ENCODE measurements at regions not wholly inside any gene's neighbourhood (a gene's known extent, or its start where the extent isn't known, plus 50 kb on each side); places are given as distances from the start of the nearest gene placed in this dataset.

DNA sequence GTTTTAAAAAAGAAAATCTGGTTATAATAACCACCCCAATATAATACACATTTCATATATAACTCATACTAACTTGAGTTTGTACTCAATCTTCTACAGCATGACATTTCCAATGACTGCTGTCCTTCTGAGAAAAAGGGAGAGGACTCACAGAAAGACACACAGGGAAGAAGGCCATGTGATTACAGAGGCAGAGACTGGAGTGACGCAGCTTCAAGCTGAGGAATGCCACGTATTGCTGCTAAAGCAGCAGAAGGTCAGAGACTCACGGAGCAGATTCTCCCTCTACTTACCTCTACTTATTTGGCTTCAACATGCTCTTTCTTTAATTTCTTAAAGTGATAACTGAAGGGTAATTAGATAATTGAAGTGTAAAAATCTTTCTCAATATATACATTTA, 753.5 kb upstream of the PKDCC start:
- peak in 1 of 2 donors; percentile 25 for DNase-seq
- no peak overlapping the region for H2AFZ ChIP-seq (ENCODE audit: insufficient read depth, low read length, poor library complexity)
- H4K91ac ChIP-seq (ENCODE audit: low read depth, low read length), result no peak overlapping the region
- no peak overlapping the region for H3K14ac ChIP-seq (ENCODE audit: low read length)
- H4K12ac ChIP-seq (ENCODE audit: low read depth, low read length), result no peak overlapping the region
- no peak overlapping the region for H2AK5ac ChIP-seq (ENCODE audit: low read length)
- no peak overlapping the region for H2BK12ac ChIP-seq (ENCODE audit: low read length)
- no peak overlapping the region for H3K4ac ChIP-seq (ENCODE audit: low read depth, low read length)
- no peak overlapping the region for H3K27ac ChIP-seq (ENCODE audit: low read depth, low read length)
- no peak overlapping the region for H3K23ac ChIP-seq (ENCODE audit: low read length)
- H3K9ac ChIP-seq (ENCODE audit: low read length), result no peak overlapping the region
- peaks cover 2% of the 10 kb centered on the region for H3K9me3 ChIP-seq (ENCODE audit: insufficient read depth, low read depth, low read length)
- no peak overlapping the region for H4K8ac ChIP-seq (ENCODE audit: low read depth, low read length)
- no peak overlapping the region for H3K4me2 ChIP-seq (ENCODE audit: low read length)
- no peaks in the 10 kb centered on the region for H3K36me3 ChIP-seq (ENCODE audit: control insufficient read depth in 1 of 2, insufficient read depth in 2 of 2, low read length in 2 of 2)
- no peaks in the 10 kb centered on the region for H3K4me1 ChIP-seq (ENCODE audit: control insufficient read depth in 1 of 2, insufficient read depth in 2 of 2, low read length in 2 of 2)
- H2BK5ac ChIP-seq (ENCODE audit: low read depth, low read length, poor library complexity), result no peak overlapping the region
- H3K79me1 ChIP-seq (ENCODE audit: low read length), result no peaks in the 10 kb centered on the region
- H3K18ac ChIP-seq (ENCODE audit: low read length), result no peak overlapping the region
- H3K79me2 ChIP-seq (ENCODE audit: control insufficient read depth, insufficient read depth, low read length, poor library complexity), result no peaks in the 10 kb centered on the region
- no peak overlapping the region for H2BK120ac ChIP-seq (ENCODE audit: insufficient read depth, low read length, poor library complexity)
- no peaks in the 10 kb centered on the region for H3K27me3 ChIP-seq (ENCODE audit: insufficient read depth, low read length)
- no CpG with 5 or more reads among the region's 3 CpGs for WGBS (ENCODE audit: extremely low coverage, insufficient coverage, insufficient read length)
- no peak overlapping the region for H3K4me3 ChIP-seq (ENCODE audit: low read depth, low read length)

DNA sequence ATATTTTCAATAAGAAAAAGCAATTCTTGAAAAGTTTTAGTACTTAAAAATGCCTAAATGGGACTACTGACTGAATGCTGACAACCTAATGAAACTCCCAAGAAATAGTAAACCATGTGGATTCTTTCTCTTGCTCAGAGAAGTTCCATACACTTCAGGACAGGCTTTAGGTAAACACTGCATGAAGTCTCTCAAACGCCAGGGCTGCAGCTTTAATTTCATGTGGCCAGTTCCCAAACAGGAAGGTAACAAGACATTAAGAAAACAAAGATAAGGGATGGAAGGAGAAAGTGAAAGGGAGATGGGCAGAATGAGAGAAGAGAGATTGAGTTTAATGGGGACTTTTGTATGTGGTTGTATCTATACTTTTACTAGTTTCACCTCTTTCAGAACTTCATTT, 734.7 kb upstream of the PKDCC start:
- no peak overlapping the region for H3K4me3 ChIP-seq (ENCODE audit: low read depth, low read length)
- H2AK5ac ChIP-seq (ENCODE audit: low read length), result no peak overlapping the region
- no peak overlapping the region for H3K4me2 ChIP-seq (ENCODE audit: low read length)
- no peak overlapping the region for H3K9ac ChIP-seq (ENCODE audit: low read length)
- H4K12ac ChIP-seq (ENCODE audit: low read depth, low read length), result no peak overlapping the region
- no peak overlapping the region for H2AFZ ChIP-seq (ENCODE audit: insufficient read depth, low read length, poor library complexity)
- WGBS (ENCODE audit: extremely low coverage, insufficient coverage, insufficient read length), result no CpG with 5 or more reads among the region's 1 CpG
- H3K4me1 ChIP-seq (ENCODE audit: control insufficient read depth in 1 of 2, insufficient read depth in 2 of 2, low read length in 2 of 2), result no peaks in the 10 kb centered on the region
- H3K14ac ChIP-seq (ENCODE audit: low read length), result no peak overlapping the region
- no peak overlapping the region for H3K27ac ChIP-seq (ENCODE audit: low read depth, low read length)
- H4K91ac ChIP-seq (ENCODE audit: low read depth, low read length), result no peak overlapping the region
- DNase-seq, result no peak
- H4K8ac ChIP-seq (ENCODE audit: low read depth, low read length), result no peak overlapping the region
- no peaks in the 10 kb centered on the region for H3K9me3 ChIP-seq (ENCODE audit: insufficient read depth, low read depth, low read length)
- no peaks in the 10 kb centered on the region for H3K79me1 ChIP-seq (ENCODE audit: low read length)
- no peaks in the 10 kb centered on the region for H3K27me3 ChIP-seq (ENCODE audit: insufficient read depth, low read length)
- H2BK5ac ChIP-seq (ENCODE audit: low read depth, low read length, poor library complexity), result no peak overlapping the region
- no peak overlapping the region for H3K4ac ChIP-seq (ENCODE audit: low read depth, low read length)
- no peak overlapping the region for H3K18ac ChIP-seq (ENCODE audit: low read length)
- H3K79me2 ChIP-seq (ENCODE audit: control insufficient read depth, insufficient read depth, low read length, poor library complexity), result no peaks in the 10 kb centered on the region
- H3K36me3 ChIP-seq (ENCODE audit: control insufficient read depth in 1 of 2, insufficient read depth in 2 of 2, low read length in 2 of 2), result no peaks in the 10 kb centered on the region
- H3K23ac ChIP-seq (ENCODE audit: low read length), result no peak overlapping the region
- H2BK120ac ChIP-seq (ENCODE audit: insufficient read depth, low read length, poor library complexity), result no peak overlapping the region
- H2BK12ac ChIP-seq (ENCODE audit: low read length), result no peak overlapping the region

DNA sequence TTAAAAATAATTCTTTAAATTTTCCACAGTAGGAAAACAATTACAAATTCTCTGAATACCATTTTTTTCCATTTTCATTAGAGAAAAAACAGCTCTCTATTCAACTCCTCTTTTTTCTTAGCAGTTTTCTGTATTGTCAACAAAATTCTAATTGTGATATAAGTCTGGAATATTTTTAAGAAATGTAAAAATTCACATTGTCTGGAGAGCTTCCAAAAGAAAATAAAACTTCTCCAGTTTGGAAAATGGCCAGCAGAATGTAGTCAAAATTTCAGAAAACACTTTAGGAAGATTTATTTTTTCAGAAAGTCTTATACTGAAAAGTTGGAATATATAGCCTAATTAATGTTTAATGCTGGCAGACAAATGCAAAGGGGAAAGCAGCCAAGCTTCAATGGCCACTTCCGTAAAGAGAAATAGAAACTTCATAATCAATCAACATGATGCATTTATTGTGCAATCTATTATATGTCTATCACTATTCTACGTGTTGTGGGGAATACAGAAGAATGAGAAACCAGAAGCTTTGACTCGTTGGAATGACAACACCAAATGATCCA, 733.2 kb upstream of the PKDCC start:
- Histone ChIP-seq H2AK5ac (ENCODE audit: low read length) (no peak overlapping the region), H4K8ac (ENCODE audit: low read depth, low read length) (no peak overlapping the region), H4K91ac (ENCODE audit: low read depth, low read length) (no peak overlapping the region), H3K79me1 (ENCODE audit: low read length) (no peaks in the 10 kb centered on the region), H3K4me3 (ENCODE audit: low read depth, low read length) (no peak overlapping the region), H3K23ac (ENCODE audit: low read length) (no peak overlapping the region), H4K12ac (ENCODE audit: low read depth, low read length) (no peak overlapping the region), H3K4ac (ENCODE audit: low read depth, low read length) (no peak overlapping the region), H3K18ac (ENCODE audit: low read length) (no peak overlapping the region), H2BK120ac (ENCODE audit: insufficient read depth, low read length, poor library complexity) (no peak overlapping the region), H3K36me3 (ENCODE audit: control insufficient read depth in 1 of 2, insufficient read depth in 2 of 2, low read length in 2 of 2) (no peaks in the 10 kb centered on the region), H2BK12ac (ENCODE audit: low read length) (no peak overlapping the region), H3K27me3 (ENCODE audit: insufficient read depth, low read length) (no peaks in the 10 kb centered on the region), H2BK5ac (ENCODE audit: low read depth, low read length, poor library complexity) (no peak overlapping the region), H3K4me1 (ENCODE audit: control insufficient read depth in 1 of 2, insufficient read depth in 2 of 2, low read length in 2 of 2) (no peaks in the 10 kb centered on the region), H3K4me2 (ENCODE audit: low read length) (no peak overlapping the region), H3K14ac (ENCODE audit: low read length) (no peak overlapping the region), H3K9me3 (ENCODE audit: insufficient read depth, low read depth, low read length) (no peaks in the 10 kb centered on the region), H3K79me2 (ENCODE audit: control insufficient read depth, insufficient read depth, low read length, poor library complexity) (no peaks in the 10 kb centered on the region), H3K9ac (ENCODE audit: low read length) (no peak overlapping the region), H3K27ac (ENCODE audit: low read depth, low read length) (no peak overlapping the region), H2AFZ (ENCODE audit: insufficient read depth, low read length, poor library complexity) (no peak overlapping the region)
- no peak for DNase-seq
- WGBS (ENCODE audit: extremely low coverage, insufficient coverage, insufficient read length), result no CpG with 5 or more reads among the region's 3 CpGs

DNA sequence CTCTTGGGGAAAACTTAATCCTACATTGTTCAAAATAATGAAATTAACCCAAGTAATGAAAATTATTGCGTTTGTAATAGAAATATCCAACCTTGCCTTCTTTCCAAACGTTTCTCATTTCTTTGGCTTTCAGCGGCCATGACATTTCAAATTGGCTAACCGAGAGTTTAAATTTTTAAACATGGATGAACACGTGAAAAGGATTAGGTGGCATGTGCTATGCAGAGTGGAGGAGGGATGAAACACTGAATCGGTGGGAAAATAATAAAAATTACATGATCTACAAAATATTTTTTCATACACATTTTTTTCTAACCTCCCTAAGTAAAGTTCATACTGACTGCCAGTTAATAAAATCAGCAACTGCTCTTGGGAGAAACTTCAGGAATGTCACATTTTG, 728.4 kb upstream of the PKDCC start:
- H3K36me3 ChIP-seq (ENCODE audit: control insufficient read depth in 1 of 2, insufficient read depth in 2 of 2, low read length in 2 of 2), result no peaks in the 10 kb centered on the region
- H3K27ac ChIP-seq (ENCODE audit: low read depth, low read length), result no peak overlapping the region
- no peaks in the 10 kb centered on the region for H3K27me3 ChIP-seq (ENCODE audit: insufficient read depth, low read length)
- no peak overlapping the region for H2BK120ac ChIP-seq (ENCODE audit: insufficient read depth, low read length, poor library complexity)
- no peak for DNase-seq
- no peaks in the 10 kb centered on the region for H3K9me3 ChIP-seq (ENCODE audit: insufficient read depth, low read depth, low read length)
- H3K23ac ChIP-seq (ENCODE audit: low read length), result no peak overlapping the region
- H3K4me3 ChIP-seq (ENCODE audit: low read depth, low read length), result no peak overlapping the region
- H3K9ac ChIP-seq (ENCODE audit: low read length), result no peak overlapping the region
- WGBS (ENCODE audit: extremely low coverage, insufficient coverage, insufficient read length), result no CpG with 5 or more reads among the region's 6 CpGs
- no peak overlapping the region for H3K18ac ChIP-seq (ENCODE audit: low read length)
- H2BK5ac ChIP-seq (ENCODE audit: low read depth, low read length, poor library complexity), result no peak overlapping the region
- no peak overlapping the region for H2AFZ ChIP-seq (ENCODE audit: insufficient read depth, low read length, poor library complexity)
- no peak overlapping the region for H4K8ac ChIP-seq (ENCODE audit: low read depth, low read length)
- no peak overlapping the region for H3K14ac ChIP-seq (ENCODE audit: low read length)
- H2BK12ac ChIP-seq (ENCODE audit: low read length), result no peak overlapping the region
- no peak overlapping the region for H4K91ac ChIP-seq (ENCODE audit: low read depth, low read length)
- no peaks in the 10 kb centered on the region for H3K79me2 ChIP-seq (ENCODE audit: control insufficient read depth, insufficient read depth, low read length, poor library complexity)
- H2AK5ac ChIP-seq (ENCODE audit: low read length), result no peak overlapping the region
- no peak overlapping the region for H4K12ac ChIP-seq (ENCODE audit: low read depth, low read length)
- H3K4me2 ChIP-seq (ENCODE audit: low read length), result no peak overlapping the region
- no peaks in the 10 kb centered on the region for H3K4me1 ChIP-seq (ENCODE audit: control insufficient read depth in 1 of 2, insufficient read depth in 2 of 2, low read length in 2 of 2)
- no peak overlapping the region for H3K4ac ChIP-seq (ENCODE audit: low read depth, low read length)
- no peaks in the 10 kb centered on the region for H3K79me1 ChIP-seq (ENCODE audit: low read length)

Measured in trophoblast cell (in vitro differentiated cells and primary cell).